DMS53 (cell line): ENCODE measurements at regions not wholly inside any gene's neighbourhood (a gene's known extent, or its start where the extent isn't known, plus 50 kb on each side); places are given as distances from the start of the nearest gene placed in this dataset.
A peak's percentile ranks its signal among the peaks of the same experiment; 100 is the strongest.

Source experiments
- DNase-seq: peaks from one replicate; lab custom pipeline; 2025; lab: John Stamatoyannopoulos, UW

GRCh38 chr14:57943541-57943940 lies 77.6 kb upstream of the SLC35F4 start:
- no peak for DNase-seq

DNA sequence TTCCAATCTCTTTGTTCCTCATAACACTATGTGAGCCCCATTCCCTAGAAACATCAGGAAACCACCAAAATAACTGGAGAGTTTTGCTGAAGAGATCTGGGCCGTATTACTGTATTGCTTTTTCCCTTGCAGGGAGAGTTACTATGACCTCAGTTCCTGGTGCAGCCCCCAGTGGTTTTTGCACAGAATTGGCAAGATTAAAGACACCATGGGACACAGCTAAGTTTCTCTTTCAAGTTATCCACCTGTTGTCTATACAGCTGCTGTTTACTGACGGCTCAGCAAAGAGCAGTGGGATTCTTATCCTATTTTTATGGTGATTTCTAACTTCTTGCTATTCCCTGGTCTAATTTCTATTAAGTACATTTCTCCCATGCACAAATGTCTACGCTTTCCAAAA lies 77.1 kb upstream of the SLC35F4 start:
- DNase-seq: no peak

DNA sequence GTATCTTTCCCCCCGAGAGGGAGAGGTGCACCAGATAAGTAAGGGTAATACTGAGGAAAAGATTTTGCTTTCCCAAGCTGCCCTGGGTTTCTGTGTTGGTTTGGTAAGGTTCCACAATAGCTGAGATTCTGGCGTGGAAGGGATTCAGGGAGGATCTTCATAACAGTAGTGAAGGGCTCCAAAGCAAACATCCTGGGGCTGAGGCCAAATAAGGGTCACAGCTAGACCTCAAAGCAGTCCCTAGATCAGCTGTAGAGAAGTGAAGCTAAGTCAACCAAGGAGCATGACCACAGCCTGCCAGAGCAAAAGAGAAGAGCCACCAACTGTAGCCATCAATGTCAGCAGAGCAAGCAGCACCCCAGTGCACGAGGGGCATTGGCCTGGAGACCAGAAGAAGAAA lies 73.2 kb upstream of the SLC35F4 start:
- no peak for DNase-seq

GRCh38 chr14:57938533-57938932 lies 72.6 kb upstream of the SLC35F4 start:
- DNase-seq: no peak

DNA sequence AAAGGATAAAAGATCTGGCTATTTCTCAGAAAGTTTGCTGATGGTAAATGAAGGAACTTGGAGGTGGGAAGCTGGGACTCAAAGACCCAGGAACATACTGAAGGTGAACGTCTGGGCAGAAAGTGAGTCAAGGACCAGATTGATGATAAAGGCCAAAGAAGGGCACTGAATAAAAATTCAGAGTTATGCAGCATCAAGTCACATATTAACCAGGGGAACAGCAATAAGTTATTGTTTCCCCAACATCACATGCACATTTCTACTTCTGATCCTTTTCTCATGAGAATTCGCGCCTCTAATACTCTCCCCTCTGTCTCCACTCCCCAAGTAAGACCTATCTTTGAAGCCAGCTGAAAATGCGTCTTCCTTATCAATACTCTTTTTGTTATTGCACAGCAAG lies 71.8 kb upstream of the SLC35F4 start:
- no peak for DNase-seq

- peak; percentile 88 for DNase-seq
Observed at GRCh38 chr14:57933349-57933748, 67.5 kb upstream of the SLC35F4 start.

- no peak for DNase-seq
Observed at GRCh38 chr14:57930241-57930975, 64.5 kb upstream of the SLC35F4 start.

GRCh38 chr14:57928732-57929131 lies 62.8 kb upstream of the SLC35F4 start:
- no peak for DNase-seq

DNA sequence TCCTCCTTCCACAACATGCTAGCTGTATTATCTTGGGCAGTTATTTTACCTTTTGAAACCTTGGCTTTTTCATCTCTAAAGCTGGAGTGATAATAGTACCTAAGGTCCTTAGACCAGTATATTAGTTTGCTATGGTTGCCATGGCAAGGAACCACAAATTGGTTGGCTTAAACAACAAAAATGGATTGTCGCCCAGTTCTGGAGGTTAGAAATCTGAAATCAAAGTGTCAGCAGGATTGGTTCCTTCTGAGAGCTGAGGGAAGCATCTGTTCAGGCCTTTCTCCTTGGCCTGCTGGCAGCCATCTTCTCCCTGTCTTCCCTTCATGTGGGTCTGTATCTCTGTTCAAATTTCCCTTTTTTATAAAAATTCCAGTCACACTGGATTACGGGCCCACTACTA lies 55.5 kb upstream of the SLC35F4 start:
- no peak for DNase-seq

DNA sequence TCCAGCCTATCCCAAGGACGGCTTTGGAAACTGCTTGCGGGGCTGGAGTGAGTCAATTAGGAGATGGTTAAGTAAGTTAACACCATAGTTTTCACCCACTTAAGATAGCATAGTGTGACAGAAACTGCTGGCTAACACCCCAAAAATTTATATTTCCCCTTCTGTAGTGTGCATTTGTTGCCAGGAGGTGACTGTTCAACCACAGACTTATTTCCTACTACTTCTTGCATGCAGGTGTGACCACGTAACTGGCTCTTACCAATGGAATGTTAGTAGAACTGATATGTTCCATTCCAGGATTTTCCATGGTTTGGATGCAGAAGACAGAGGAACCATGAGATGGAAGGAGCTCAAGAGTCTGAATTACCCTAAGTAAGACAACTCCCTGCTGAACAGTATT lies 52.9 kb upstream of the SLC35F4 start:
- DNase-seq: no peak
